ENCODE measurements at regions not wholly inside any gene's neighbourhood (a gene's known extent, or its start where the extent isn't known, plus 50 kb on each side); places are given as distances from the start of the nearest gene placed in this dataset.
"Not testable (repeated sequence)": the region's sequence is repeated elsewhere in the genome, so short reads cannot be mapped to it uniquely, and the experiment has no call there.

DNA sequence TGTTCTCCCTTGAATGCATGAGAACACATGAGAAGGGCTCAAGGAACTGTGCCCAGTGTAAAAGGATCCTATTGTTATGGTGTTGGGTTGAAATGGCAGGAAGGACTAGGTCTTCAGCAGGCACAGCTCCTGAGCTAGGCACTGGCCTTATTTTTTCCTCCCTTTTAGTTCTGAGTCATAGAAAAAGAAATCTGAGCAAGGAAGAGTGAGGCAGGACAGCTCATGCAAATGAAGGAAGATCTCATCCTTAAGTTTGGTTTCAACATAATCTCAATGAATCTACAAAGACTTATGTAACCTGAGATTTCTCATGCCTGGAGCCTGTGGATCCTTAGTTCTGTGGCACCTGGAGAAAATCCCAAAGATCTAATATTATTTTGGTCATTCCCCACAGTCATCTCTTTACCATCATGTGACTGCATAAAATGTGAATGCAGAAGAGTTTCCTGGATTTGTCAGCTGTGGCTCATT is 188.6 kb upstream of the TBL1XR1 start:
- Histone ChIP-seq H3K9ac (ENCODE audit: insufficient read length) (no peak overlapping the region), H3K9me3 (ENCODE audit: low read depth, low read length) (peaks cover 3% of the 10 kb centered on the region; the same call in 1 of the 2 replicates), H3K27ac (peak overlapping the region; percentile 0; the same call in 1 of the 2 replicates), H3K36me3 (ENCODE audit: insufficient read depth, low read length) (0 out of 2 replicates have a peak, but pooled peaks cover 2% of the 10 kb centered on the region), H3K4me3 (no peak overlapping the region)
- no peak for TF ChIP-seq POLR2AphosphoS5 (IDR thresholded peaks at IDR 0.05; ENCODE audit: borderline replicate concordance, low read depth, low read length)
- no peak for TF ChIP-seq EZH2 (IDR thresholded peaks at IDR 0.05)
- TF ChIP-seq FOXP2 (optimal IDR thresholded peaks at IDR 0.05; ENCODE audit: control extremely low read depth, extremely low read length, insufficient read depth), result no peak
- DNase-seq (ENCODE audit: low read depth, low spot score), result no peak

DNA sequence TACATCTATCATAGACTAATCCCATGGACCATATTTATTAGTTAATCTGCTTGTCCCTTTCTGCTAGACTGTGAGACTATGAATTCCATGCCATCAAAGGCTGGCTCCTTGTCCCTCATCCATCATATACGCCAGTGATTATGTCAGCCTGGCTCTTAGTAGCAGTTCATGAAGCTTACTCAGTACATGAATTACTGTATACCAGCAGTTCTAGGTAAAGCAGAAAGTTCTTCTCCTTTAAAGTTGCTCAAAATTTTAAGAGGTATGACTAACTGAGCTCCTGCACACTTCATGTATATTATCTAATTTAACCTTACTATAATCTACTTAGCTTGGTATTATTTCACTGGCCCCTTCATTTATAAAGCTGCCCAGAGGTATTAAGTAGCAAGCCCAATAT is 190.9 kb upstream of the TBL1XR1 start:
- no peak for DNase-seq (ENCODE audit: low read depth, low spot score)
- Histone ChIP-seq H3K9me3 (ENCODE audit: low read depth, low read length) (no peaks in the 10 kb centered on the region), H3K36me3 (ENCODE audit: insufficient read depth, low read length) (no peaks in the 10 kb centered on the region), H3K9ac (ENCODE audit: insufficient read length) (no peak overlapping the region), H3K27ac (no peak overlapping the region), H3K4me3 (no peak overlapping the region)
- no peak for TF ChIP-seq FOXP2 (optimal IDR thresholded peaks at IDR 0.05; ENCODE audit: control extremely low read depth, extremely low read length, insufficient read depth)
- no peak for TF ChIP-seq EZH2 (IDR thresholded peaks at IDR 0.05)
- TF ChIP-seq POLR2AphosphoS5 (IDR thresholded peaks at IDR 0.05; ENCODE audit: borderline replicate concordance, low read depth, low read length), result no peak

DNA sequence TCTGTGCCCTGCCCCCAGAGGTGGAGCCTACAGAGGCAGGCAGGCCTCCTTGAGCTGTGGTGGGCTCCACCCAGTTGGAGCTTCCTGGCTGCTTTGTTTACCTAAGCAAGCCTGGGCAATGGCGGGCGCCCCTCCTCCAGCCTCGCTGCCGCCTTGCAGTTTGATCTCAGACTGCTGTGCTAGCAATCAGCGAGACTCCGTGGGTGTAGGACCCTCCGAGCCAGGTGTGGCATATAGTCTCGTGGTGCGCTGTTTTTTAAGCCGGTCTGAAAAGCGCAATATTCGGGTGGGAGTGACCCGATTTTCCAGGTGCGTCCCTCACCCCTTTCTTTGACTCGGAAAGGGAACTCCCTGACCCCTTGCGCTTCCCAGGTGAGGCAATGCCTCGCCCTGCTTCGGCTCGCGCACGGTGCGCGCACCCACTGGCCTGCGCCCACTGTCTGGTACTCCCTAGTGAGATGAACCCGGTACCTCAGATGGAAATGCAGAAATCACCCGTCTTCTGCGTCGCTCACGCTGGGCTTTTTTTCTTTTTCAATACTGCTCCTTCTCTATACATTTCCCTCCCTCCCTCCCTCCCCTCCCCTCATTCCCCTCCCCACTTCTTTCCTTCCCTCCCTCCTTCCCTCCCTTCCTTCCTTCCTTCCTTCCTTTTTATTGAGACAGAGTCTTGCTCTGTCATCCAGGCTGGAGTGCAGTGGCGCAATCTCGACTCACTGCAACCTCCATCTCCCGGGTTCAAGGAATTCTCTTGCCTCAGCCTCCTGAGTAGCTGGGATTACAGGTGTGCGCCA is 197.1 kb upstream of the TBL1XR1 start:
- not testable (repeated sequence) for H3K9me3 ChIP-seq (ENCODE audit: low read depth, low read length); DNase-seq (ENCODE audit: low read depth, low spot score); H3K36me3 ChIP-seq (ENCODE audit: insufficient read depth, low read length); H3K4me3 ChIP-seq; H3K9ac ChIP-seq (ENCODE audit: insufficient read length); H3K27ac ChIP-seq

DNA sequence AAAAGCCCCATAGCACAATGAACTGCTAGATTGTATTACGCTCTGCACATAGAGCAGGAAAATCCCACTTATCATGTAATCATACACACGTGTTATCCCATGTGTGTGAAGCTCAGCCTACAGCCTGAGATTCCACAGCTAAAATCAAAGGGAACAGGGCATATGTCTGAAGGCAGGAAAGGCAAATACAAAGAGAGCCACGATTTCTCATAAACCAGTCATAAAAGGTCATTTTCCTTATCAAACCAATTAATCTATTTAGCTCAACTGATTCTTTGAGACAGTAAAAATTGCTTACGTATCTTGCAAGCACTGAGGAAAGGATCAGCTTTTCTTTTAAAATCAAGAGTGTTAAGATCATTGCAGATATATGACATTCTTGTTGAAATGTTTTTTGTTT is 199.5 kb upstream of the TBL1XR1 start:
- Histone ChIP-seq H3K9ac (ENCODE audit: insufficient read length) (peak overlapping the region; percentile 35), H3K27ac (peak overlapping the region; percentile 50; the same call in 1 of the 2 replicates)
- DNase-seq (ENCODE audit: low read depth, low spot score), result no peak

DNA sequence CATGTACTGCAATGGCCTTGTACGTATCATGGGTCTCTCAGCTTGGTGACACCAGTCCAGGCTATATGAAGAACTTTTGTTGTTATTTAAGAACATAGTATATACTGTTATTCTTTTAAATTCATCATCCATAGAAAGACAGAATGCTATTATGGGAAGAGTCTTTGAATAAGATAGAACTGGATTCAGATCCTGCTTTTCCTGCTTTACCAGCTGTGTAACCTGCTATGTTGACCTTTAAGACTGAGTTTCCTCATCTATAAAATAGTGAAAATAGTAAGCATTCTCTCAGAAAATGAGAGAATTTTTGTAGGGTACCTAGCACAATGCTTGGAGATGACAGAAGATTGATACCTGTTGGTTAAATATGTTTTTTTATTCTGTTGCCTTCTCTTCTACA is 204.1 kb upstream of the TBL1XR1 start:
- Histone ChIP-seq H3K36me3 (ENCODE audit: insufficient read depth, low read length) (no peaks in the 10 kb centered on the region), H3K27ac (no peak overlapping the region), H3K9ac (ENCODE audit: insufficient read length) (no peak overlapping the region), H3K4me3 (no peak overlapping the region), H3K9me3 (ENCODE audit: low read depth, low read length) (no peaks in the 10 kb centered on the region)
- DNase-seq (ENCODE audit: low read depth, low spot score), result no peak
- TF ChIP-seq POLR2AphosphoS5 (IDR thresholded peaks at IDR 0.05; ENCODE audit: borderline replicate concordance, low read depth, low read length) (no peak), EZH2 (IDR thresholded peaks at IDR 0.05) (no peak), FOXP2 (optimal IDR thresholded peaks at IDR 0.05; ENCODE audit: control extremely low read depth, extremely low read length, insufficient read depth) (no peak)

More for the DNA sequence above, 199.5 kb upstream of the TBL1XR1 start:
- no peak; the same call in 1 of the 2 replicates for TF ChIP-seq POLR2AphosphoS5 (IDR thresholded peaks at IDR 0.05; ENCODE audit: borderline replicate concordance, low read depth, low read length)
- no peak for TF ChIP-seq EZH2 (IDR thresholded peaks at IDR 0.05)
- no peak for TF ChIP-seq FOXP2 (optimal IDR thresholded peaks at IDR 0.05; ENCODE audit: control extremely low read depth, extremely low read length, insufficient read depth)
- no peaks in the 10 kb centered on the region for H3K36me3 ChIP-seq (ENCODE audit: insufficient read depth, low read length)
- H3K9me3 ChIP-seq (ENCODE audit: low read depth, low read length), result no peaks in the 10 kb centered on the region
- H3K4me3 ChIP-seq, result no peak overlapping the region; the same call in 1 of the 2 replicates

DNA sequence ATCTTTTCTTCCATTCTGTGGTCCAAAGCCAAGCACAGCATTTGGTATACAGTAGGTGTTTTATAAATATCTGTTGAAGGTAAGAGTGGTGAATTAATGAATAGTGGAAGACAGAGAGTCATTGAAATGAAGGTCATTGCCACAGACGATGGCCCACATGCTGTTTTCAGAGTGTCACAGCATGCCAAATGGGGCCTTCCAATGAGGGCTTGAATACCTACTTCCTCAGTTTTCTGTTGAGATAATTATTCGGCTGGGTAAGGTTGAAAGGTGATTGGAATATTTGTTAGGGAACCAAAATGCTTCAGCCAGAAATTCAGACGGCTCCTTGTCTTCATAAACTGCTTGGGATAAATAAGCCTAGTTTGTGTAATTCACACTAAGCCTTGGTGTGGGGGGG is 205.3 kb upstream of the TBL1XR1 start:
- H3K4me3 ChIP-seq, result no peak overlapping the region
- no peak overlapping the region for H3K27ac ChIP-seq
- no peaks in the 10 kb centered on the region for H3K36me3 ChIP-seq (ENCODE audit: insufficient read depth, low read length)

DNA sequence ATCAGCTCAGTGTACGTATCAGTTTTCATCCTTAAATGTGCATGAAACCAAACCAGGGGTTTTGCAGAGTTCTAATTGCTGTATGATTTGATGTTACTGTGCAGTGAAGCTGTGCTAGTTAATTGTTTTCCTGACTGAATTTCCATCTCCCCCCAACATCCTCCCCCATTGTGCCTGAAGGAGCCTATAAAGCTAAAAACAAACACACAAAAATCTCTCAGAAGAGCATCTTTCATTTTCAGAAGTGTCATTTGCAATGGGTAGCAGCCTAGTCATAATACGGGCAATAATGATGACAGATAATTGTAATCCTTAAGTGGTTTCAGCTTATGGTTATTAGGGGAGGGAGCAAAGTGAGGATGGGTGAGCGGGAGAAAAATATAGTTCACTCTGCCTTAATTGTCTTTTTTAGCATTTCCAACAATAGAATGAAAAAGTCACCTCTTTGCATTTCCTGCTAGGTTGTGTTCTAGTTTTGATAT is 207.9 kb upstream of the TBL1XR1 start:
- TF ChIP-seq EZH2 (IDR thresholded peaks at IDR 0.05) (no peak), POLR2AphosphoS5 (IDR thresholded peaks at IDR 0.05; ENCODE audit: borderline replicate concordance, low read depth, low read length) (no peak), FOXP2 (optimal IDR thresholded peaks at IDR 0.05; ENCODE audit: control extremely low read depth, extremely low read length, insufficient read depth) (no peak)
- H3K36me3 ChIP-seq (ENCODE audit: insufficient read depth, low read length), result no peaks in the 10 kb centered on the region
- no peak overlapping the region for H3K9ac ChIP-seq (ENCODE audit: insufficient read length)
- no peak for DNase-seq (ENCODE audit: low read depth, low spot score)
- H3K9me3 ChIP-seq (ENCODE audit: low read depth, low read length), result no peaks in the 10 kb centered on the region
- no peak overlapping the region for H3K27ac ChIP-seq
- H3K4me3 ChIP-seq, result no peak overlapping the region

More for the DNA sequence above, 205.3 kb upstream of the TBL1XR1 start:
- no peak for DNase-seq (ENCODE audit: low read depth, low spot score)
- TF ChIP-seq FOXP2 (optimal IDR thresholded peaks at IDR 0.05; ENCODE audit: control extremely low read depth, extremely low read length, insufficient read depth), result no peak
- TF ChIP-seq EZH2 (IDR thresholded peaks at IDR 0.05), result no peak
- no peak for TF ChIP-seq POLR2AphosphoS5 (IDR thresholded peaks at IDR 0.05; ENCODE audit: borderline replicate concordance, low read depth, low read length)
- Histone ChIP-seq H3K9ac (ENCODE audit: insufficient read length) (no peak overlapping the region), H3K9me3 (ENCODE audit: low read depth, low read length) (no peaks in the 10 kb centered on the region)

DNA sequence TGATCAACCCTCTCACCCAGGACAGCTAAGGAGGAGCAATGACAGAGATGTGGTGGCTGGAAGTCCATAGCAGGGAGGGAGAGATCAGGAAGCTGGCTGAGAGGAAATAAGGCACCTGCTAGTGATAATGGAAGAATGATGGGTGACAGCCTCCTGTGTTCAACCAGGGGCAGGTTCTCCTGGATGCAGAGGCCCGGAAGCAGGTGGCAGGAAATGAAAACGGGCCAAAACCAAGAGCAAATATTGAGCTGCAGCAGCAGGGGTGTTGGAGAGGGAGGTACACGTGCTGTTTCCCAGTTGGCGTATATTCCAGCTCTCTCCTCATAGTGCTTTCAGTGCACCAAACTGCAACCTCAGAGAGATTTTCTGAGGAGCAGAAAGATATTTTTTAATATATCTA is 213.4 kb upstream of the TBL1XR1 start:
- no peak for TF ChIP-seq EZH2 (IDR thresholded peaks at IDR 0.05)
- TF ChIP-seq POLR2AphosphoS5 (IDR thresholded peaks at IDR 0.05; ENCODE audit: borderline replicate concordance, low read depth, low read length), result no peak
- no peak for TF ChIP-seq FOXP2 (optimal IDR thresholded peaks at IDR 0.05; ENCODE audit: control extremely low read depth, extremely low read length, insufficient read depth)
- H3K4me3 ChIP-seq, result no peak overlapping the region
- no peak for DNase-seq (ENCODE audit: low read depth, low spot score)
- H3K9me3 ChIP-seq (ENCODE audit: low read depth, low read length), result no peaks in the 10 kb centered on the region
- no peaks in the 10 kb centered on the region for H3K36me3 ChIP-seq (ENCODE audit: insufficient read depth, low read length)
- no peak overlapping the region for H3K9ac ChIP-seq (ENCODE audit: insufficient read length)
- no peak overlapping the region for H3K27ac ChIP-seq

All from SK-N-MC (cell line).